Fibroblast of skin of scalp (primary cell): ENCODE measurements at regions not wholly inside any gene's neighbourhood (a gene's known extent, or its start where the extent isn't known, plus 50 kb on each side); places are given as distances from the start of the nearest gene placed in this dataset.
"Not testable (repeated sequence)": the region's sequence is repeated elsewhere in the genome, so short reads cannot be mapped to it uniquely, and the experiment has no call there.

Experiments
- DNase-seq: peaks from one replicate; pipeline ENCODE4 v3.0.0-alpha.2; 2013

DNA sequence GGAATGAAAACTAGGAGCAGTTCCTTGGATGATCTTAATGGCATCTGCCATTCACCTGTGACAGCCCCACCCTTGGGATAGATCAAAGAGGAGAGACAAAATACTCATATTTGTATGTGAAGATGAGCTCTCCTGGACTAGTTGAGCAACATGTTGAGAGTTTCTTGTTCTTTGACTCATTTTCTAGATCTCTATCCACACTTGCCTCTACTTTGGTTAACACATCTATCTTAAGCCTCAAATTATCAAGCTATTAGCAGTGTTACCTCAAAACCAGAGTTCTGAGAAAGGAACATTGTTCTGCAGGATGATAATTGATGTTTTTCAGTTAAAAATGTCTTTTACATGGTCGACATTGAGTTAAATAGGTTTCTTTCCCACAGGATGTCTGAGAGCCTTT lies 94.2 kb upstream of the TEX13D start:
- DNase-seq = no peak

- DNase-seq = no peak
Observed at GRCh38 chrX:124239324-124239723, 93.1 kb upstream of the TEX13D start.

- DNase-seq = no peak
Observed at GRCh38 chrX:124239911-124240310, 92.5 kb upstream of the TEX13D start.

DNA sequence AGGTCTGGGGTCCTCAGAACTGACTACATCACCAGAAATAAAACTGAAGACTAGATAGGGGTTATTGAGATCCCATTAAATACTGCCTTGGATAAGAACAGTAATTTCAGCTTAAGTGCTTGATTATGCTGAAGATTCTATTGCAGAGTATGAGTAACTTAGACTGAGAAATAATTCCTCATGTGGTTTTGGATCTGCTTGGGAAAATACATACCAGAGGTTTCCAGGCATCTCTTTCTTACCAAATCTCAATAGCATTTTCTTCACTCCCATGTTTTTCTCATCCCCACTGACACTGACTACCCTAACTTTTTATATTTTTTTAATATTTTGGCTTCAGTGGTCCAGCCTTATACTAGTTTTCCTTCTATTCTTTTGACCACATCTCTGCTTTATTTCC lies 92.0 kb upstream of the TEX13D start:
- DNase-seq = peak; percentile 67

DNA sequence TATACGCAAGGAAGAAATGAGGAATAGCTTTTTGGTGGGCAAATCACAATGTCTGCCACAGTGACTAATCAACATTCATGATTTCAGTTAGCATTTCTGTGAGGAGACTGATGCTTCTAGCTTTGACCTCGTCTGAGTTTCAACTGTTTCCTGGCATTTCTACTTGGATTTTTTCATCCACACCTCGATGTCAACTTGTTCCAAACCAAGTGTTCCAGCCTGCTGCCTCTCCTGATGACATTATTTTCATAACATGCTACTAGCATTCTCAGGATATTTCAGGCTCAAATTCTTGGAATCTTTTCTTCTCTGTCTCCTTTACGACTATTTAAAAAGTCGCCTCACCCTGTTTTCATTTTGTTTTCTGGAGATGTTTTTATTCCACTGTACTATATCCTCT lies 90.3 kb upstream of the TEX13D start:
- peak; percentile 59 for DNase-seq

GRCh38 chrX:124249345-124249744 lies 83.1 kb upstream of the TEX13D start:
- no peak for DNase-seq

DNA sequence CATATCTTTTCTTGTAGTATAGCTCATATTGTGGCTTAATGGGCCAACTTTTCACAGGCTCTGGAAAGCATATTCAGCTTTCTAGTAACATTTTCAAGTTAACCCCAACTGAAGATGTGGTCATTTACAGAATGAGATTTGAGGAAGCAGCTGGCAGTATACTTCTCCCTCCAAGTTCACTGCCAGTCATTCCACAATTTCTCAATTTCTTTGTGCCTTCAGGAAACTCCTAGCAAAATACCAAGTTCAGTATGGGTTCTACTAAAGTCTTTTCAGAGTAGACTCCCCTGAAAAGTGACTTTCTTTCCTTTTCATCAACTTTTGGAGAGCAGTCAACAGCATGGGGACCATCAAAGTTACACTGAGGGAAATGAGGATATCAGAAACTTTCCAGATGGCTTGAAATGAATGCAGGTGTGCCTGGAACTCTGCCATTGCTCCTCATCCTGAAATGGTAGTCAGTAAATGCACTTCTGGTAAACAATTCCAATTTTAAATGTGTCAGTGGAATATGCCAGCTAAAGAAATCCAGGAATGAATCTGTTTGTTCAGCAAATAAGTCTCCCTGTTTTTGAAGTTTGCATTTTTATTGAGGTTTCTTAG lies 81.5 kb upstream of the TEX13D start:
- no peak for DNase-seq

GRCh38 chrX:124254611-124255010 lies 77.8 kb upstream of the TEX13D start:
- DNase-seq = no peak

DNA sequence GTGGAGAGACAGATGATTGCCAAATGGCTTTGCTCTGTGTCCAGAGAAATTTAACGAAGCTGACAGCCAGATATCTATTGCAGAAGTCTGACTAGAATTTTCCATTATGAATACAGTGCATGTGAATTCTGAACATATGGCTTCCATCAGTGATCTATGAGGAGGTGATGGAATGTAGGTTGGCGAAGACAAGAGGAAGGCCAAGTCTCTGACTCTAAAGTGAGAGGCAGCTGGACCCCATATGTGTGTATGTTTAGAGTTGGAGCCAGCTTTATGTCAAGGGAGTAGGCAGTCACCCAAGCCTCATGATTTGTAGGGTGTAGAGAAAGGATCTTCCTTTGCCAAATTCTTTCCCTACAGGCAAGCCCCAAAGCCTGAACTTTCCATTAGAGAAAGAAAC lies 76.2 kb upstream of the TEX13D start:
- DNase-seq = peak; percentile 91

- DNase-seq = no peak
Observed at GRCh38 chrX:124256629-124257380, 75.7 kb upstream of the TEX13D start.

GRCh38 chrX:124257924-124258702 lies 74.3 kb upstream of the TEX13D start:
- DNase-seq = no peak

GRCh38 chrX:124260845-124261244 lies 71.6 kb upstream of the TEX13D start:
- no peak for DNase-seq

- DNase-seq = no peak
Observed at GRCh38 chrX:124263743-124264142, 68.7 kb upstream of the TEX13D start.

GRCh38 chrX:124268099-124268498 lies 64.4 kb upstream of the TEX13D start:
- DNase-seq = no peak

GRCh38 chrX:124269881-124270280 lies 62.6 kb upstream of the TEX13D start:
- no peak for DNase-seq

GRCh38 chrX:124271599-124271998 lies 60.9 kb upstream of the TEX13D start:
- not testable (repeated sequence) for DNase-seq

DNA sequence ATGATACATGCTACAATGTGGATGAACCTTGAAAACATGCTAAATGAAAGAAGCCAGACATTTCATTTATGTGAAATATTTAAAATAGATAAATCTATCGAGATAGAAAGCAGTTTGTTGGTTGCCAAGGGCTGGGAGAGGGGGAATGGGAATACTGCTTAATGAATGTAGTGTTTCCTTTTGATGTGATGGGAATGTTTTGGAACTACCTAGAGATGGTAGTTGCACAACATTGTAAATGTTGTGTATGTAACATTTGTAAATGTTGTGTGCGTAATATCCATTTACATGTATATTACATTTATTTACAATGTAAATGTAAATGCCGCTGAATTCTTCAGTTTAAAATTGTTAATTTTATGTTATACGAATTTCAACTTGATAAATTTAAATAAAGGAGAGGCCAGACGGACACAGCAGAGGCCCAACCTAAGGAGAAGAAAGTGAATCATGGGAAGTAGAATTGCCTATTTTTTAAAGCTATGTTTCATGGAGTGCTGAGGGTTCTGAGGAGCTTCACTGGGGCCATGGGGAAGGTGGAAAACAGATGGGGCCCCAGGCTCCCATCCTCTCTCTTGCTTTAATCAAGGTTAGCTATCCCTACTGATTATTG lies 60.0 kb upstream of the TEX13D start:
- DNase-seq = no peak

DNA sequence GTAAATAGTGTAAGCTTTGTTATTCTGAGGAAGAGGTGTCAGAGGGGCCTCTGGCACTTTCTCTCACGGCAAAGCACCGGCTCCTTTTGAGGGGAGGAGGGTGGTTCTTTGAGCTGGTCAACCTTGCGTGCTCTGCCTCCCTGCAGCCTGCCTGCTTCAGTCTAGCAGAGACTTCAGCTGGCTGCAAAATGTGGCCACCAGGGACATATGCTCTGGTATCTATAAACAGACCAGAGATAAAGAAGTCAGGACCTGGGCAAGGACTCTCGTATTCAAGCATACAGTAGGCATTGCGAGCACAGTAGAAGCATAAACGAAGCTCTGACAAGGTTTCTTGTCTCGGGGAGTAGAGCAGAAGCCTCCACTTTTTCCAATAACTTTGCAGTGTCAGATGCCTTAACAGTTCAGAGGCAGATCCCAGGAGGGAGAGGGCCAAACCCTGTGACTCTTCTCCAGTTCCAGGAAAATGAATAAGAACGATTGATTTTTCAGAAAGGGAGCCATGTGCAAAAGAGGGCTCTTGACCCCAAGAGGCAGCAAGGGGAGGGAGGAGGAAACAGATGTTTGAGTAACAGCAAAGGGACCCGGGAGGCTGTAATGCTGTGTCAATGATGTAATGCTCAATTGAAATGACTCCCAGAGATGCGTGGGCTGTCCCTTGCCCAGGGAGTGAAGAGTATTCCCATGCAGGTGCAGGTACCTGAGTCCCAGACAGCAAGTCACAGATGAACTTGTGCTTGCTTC lies 57.9 kb upstream of the TEX13D start:
- DNase-seq = no peak

GRCh38 chrX:124275182-124275894 lies 57.1 kb upstream of the TEX13D start:
- DNase-seq = no peak

DNA sequence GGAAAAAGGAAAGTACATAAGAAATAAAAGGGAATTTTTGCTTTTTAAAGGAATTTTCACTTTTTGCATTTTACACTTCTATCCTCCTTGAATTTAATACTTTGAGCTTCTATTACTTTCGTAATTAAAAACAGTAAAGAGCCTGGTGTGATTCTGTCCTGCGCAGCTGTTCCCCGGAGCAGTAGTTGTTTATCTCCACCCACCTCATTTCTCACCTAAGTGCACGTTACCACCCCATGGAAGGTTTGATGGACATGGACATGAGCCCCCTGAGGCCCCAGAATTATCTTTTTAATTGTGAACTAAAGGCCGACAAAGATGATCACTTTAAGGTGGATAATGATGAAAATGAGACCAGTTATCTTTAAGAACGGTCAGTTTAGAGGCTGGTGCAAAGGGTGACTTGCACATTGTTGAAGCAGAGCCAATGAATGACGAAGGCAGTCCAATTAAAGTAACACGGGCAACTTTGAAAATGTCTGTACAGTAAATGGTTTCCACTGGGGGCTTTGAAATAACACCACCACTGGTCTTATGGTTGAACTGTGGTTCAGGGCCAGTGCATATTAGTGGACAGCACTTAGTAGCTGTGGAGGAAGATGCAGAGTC lies 52.1 kb upstream of the TEX13D start:
- DNase-seq = no peak

GRCh38 chrX:124282580-124282979 lies 49.9 kb upstream of the TEX13D start:
- DNase-seq = no peak
